GM18909 (cell line): ENCODE measurements at regions not wholly inside any gene's neighbourhood (a gene's known extent, or its start where the extent isn't known, plus 50 kb on each side); places are given as distances from the start of the nearest gene placed in this dataset.

Experiments used
- ATAC-seq: cut with Tn5 transposase; IDR thresholded peaks from one replicate; pipeline ENCODE4 v1.9.1; 2021; ENCODE audit warnings: mild to moderate bottlenecking; ENCODE audit not compliant: unreplicated experiment, poor library complexity

- no peak for ATAC-seq
Observed at GRCh38 chr3:113094337-113095221, 103.8 kb downstream of the GTPBP8 start.

DNA sequence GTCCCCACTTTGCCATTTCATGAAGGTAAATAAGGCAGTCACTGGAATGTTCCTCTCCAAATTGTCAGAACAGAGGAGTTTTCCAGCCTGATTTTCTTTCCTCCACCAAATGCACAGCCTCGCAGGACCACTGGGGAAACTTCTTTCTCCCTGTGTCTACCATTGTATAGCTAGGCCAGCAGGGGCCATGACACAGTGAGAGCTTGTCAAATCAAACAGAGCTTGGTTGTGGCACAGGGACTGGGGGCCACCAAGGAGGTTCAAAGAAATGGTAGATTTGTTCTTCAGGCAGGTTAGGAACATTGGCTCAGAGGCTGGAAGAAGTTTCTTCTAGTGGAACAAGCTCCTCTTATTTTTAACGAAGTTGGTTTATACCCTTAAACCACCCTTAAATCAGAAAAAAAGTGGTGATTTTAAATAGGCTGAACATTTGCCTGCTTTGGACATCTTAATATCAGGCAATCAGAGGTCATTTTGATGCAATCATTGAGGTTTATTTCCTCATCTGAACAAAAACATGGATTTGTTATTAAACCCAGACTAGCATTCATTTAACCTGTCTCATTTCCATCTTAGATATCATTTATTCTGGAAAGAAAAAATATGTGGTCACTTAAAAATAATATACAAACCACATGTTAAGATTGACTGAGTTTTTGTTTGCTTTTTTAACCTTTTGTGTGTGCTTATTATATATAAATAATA is 105.6 kb downstream of the GTPBP8 start:
- ATAC-seq = no peak

- ATAC-seq = no peak
Observed at GRCh38 chr3:113097960-113098447, 107.2 kb downstream of the GTPBP8 start.

- ATAC-seq = no peak
Observed at GRCh38 chr3:113100063-113100462, 109.3 kb downstream of the GTPBP8 start.

- ATAC-seq = no peak
Observed at GRCh38 chr3:113103588-113103987, 107.8 kb upstream of the BOC start.

DNA sequence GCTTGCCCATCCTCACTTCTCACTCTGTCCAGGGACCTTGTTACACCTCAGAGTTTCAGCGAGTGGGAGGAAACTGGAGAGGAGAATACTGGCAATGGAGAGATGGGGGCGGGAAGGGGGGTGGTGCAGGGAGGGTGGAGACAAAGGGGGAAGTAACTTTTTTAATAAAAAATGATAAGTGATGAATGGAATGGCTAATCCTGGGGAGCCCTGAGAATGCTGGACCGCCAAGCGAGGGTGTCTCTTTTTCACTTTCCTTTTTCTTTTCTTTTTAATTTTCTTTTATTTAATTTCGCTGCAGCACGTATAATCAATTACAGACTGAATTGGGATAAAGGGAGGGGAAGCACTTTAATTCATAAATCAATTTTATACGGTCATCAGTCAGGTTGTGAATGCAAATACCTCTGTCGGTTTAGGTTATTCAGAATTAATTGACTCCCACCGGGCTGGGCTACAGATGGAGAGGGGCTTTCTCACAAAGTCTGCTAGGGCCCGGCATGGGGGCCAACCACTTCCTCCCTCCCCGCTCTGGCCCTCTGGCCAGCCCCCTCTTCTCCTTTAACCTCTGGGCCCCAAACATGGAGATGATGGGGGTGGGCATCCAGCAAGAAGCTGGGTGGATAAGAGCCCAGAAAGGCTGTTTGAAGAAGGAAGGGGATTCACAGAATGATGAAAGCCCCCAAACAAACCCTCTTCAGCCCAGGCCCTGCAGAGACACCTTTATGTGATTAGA is 106.8 kb upstream of the BOC start:
- ATAC-seq = no peak

- no peak for ATAC-seq
Observed at GRCh38 chr3:113105093-113105449, 106.3 kb upstream of the BOC start.

- ATAC-seq = no peak
Observed at GRCh38 chr3:113105966-113106660, 105.2 kb upstream of the BOC start.

GRCh38 chr3:113110267-113110666 is 101.1 kb upstream of the BOC start:
- ATAC-seq = no peak

DNA sequence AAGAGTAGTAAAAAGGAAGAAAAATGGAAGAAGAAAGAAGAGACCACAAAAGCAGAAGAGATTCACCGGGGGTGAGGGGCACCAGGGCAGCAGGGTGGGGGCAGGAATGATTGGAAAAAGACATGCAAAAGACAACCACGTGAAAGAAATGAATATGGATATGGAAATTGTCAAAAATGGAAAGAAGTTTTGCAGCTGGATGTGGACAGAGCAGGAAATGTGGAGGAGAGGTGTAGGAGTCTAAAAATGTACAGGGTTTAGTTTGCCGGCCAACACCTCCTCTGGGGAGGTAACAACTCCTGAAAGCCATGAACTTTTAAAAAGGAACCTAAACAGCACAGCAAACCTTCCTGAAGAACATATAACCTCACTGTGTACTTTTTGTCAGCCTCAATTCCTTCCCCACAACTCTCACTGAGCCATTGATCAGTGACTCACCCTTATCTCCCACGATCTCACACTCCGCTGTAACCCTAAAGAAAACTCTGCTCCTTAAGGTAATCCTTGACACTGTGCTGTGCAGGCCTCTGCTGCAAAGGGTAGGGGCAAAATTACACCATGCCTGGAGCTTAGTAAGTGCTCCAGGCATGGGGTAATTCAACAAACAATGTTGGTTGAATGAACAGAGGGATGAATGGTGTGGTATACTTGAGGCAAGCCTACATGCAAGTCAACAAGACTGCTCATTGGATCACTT is 100.2 kb upstream of the BOC start:
- no peak for ATAC-seq

DNA sequence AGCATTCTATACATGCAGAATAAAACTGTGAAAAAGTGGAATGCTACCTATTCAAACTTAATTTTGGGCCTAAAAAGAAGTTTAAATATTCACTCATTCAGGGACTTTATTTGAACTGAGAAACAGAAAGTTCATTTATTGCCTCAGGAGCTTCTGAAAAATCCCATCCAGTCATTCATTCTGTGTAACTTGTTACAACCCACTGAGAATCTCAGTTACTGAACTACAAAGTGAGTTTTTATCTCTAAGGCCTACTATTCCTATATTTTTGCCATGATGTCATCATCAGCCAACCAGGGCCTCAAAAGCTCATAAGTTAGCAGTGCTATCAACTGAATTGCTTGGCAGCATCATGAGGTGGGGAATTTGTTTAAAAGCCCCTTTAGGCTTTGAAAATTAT is 98.0 kb upstream of the BOC start:
- no peak for ATAC-seq

DNA sequence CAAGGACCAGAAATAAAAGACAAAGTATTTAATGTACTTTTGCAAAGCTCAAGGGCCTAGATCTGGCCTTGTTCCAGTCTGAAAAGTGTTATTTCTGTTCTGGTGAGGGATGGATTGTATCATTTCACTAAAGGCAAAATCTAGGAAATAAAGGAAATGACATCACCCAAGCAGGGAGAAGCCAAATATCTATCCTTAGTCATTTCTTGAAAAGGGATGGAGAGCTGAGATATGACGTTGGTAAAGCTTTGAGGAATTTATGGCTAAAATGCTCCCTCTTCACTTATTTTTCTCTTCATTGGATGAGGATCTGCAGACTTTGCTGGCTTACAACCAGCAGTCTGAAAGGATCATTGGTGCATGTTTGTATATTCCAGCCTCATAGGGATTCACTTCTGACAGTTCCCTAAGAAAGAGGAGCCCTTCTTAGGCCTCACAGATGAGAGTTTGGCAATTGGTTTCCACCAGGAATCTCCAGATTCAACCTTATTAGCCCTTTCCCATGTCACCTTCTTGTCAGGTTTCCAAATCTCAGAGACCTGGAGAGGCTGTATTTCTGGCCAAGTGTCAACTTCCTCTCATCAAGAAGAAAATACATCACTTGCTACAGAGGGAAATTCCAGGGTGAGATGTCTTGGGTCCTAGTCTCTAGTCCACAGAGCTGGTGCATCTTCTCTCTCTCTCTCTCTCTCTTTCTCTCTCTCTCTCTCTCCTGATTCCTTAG is 93.7 kb upstream of the BOC start:
- no peak for ATAC-seq

DNA sequence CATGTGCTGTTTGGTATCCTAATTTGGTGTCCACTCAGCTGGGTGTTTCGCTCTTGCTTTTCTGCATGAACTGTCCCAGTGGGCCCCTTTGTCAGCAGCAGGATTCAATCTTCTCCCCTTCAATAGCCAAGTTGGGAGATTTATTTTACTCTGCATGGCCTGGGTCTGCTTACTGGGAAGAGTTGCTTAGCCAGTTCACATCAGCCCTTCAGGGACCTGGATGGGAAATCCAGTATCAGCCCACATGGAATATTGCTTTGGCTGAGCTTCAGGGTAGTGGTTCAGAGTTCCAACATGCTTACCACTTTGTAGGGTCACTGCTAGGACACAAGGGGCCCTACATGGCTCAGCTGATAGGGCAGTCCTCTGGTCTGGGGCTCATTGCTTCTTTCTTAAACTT is 93.0 kb upstream of the BOC start:
- no peak for ATAC-seq

DNA sequence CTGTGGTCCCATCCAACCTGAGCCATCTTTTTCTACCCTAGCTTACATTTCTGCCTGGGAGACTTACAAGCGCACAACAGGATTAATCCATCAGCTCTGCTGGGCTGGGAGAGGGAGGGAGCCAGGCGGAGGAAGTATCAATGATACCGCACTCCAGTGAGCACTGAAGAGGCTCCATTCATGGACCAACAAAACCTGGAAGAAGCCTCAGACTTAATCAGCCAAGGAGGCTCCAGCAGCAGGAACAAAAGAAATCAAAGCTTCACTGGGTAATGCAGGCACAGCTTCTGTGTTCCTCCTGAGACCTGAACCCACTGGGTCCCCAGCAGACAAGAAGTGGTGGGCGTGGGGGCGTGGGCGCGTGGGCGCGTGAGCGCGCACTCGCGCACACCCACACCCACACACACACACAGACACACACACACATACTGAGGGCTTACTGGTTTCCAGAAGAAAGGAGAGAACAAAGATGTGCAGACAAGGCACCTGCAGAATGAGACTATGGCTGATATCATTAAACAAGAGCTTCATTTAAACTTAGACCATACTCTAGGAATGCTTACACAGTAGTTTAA is 87.0 kb upstream of the BOC start:
- ATAC-seq = no peak

- no peak for ATAC-seq
Observed at GRCh38 chr3:113125951-113126350, 85.4 kb upstream of the BOC start.

GRCh38 chr3:113128386-113129015 is 82.9 kb upstream of the BOC start:
- ATAC-seq = no peak

DNA sequence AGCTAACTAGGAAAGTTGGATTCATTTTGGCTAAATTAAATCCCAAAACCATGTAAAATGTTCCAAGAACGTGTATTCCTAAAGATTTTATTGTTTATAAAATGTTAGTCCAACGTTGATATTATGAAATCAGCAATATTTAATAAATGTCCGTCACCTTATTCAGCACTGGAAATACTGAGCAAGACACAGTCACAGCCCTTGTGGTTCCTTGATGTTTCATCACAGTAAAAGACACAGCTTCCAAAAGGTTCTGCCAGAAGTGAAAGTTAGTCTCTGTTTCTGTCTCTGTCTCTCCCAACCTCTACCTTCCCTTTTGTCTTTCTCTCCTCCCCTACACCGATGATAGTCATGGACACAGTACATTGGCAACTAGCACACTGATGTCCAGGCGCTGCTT is 82.2 kb upstream of the BOC start:
- no peak for ATAC-seq

DNA sequence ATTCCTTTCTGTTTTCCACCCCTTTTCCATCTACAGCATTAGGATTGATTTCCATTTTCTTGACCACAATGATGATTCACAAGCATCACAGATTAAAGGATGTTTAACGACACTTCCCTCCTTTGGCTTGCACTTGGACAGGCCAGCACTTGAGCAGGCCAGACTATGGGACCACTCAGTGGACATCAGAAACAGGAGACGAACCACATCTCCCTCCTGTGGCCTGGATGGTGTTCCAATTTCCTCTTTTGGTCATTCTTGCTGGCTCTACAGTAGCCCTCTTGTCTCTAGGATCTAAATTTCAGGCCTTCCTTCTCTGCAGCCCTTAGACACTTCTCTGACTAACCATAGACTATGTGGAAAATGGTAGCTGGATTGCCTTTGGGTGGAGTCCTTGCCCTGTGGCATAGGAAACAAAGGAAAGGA is 78.8 kb upstream of the BOC start:
- ATAC-seq = no peak
